GM21381 (cell line): ENCODE measurements at regions not wholly inside any gene's neighbourhood (a gene's known extent, or its start where the extent isn't known, plus 50 kb on each side); places are given as distances from the start of the nearest gene placed in this dataset.
"Not testable (repeated sequence)": the region's sequence is repeated elsewhere in the genome, so short reads cannot be mapped to it uniquely, and the experiment has no call there.

Experiments used
- ATAC-seq: cut with Tn5 transposase; IDR thresholded peaks from one replicate; pipeline ENCODE4 v1.9.1; 2021; ENCODE audit warnings: mild to moderate bottlenecking, moderate library complexity; ENCODE audit not compliant: unreplicated experiment

DNA sequence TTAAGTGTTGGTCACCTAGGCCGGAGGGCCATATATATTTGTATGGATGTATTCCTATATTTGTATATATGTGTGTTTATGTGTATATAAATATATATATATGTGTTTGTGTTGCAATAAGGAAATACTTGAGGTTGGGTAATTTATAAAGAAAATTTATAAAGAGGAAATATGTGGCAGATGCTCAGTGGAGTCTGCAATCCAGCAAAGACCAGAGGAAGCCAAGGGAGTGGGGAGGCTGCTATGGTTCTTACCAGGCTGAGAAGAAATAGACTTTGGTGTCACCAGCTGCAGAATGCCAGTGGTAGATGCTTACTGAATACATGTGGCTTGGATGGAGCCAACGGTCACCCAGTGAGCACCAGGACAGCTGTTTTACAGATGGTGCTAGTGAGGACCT is 97.4 kb upstream of the ELOVL5 start:
- ATAC-seq, result no peak

DNA sequence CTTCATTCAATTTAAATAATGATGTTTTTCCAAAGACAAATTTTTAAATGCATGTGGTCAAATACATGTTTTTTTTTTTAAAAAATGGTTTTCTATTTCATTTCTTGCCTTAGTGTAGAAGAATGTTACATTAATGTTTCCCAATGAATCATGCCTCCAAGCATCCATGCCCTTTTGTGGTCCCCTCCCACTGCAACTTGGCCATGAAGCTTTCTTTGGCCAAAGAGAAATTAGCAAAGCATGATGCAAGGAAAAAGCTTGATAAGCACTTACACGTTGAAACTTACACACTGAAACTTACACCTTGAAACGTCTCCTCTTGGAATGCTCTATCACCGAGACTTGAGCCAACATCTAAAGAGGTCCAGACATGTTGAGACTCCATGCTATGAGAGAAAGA is 93.0 kb upstream of the ELOVL5 start:
- ATAC-seq, result no peak

DNA sequence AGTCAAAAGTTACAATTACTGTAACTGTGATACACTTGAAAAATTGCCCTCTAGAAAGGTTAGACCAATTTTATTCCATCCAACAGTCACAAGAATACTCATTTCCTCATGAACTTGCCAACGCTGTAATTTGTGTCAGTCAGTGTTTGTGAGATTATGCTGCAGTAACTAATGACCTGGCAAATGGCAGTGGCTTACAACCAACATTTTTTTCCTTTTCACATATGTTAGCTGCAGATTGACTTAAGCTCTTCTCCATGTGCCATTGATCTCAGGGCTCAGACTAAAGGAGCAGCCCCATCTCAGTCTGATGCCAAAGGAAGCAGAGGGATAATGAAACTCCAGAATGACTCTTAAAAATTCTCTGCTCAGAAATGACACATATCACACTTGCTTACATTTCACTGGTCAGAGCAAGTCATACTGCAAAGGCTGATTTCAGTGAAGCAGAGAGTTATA is 92.3 kb upstream of the ELOVL5 start:
- no peak for ATAC-seq

DNA sequence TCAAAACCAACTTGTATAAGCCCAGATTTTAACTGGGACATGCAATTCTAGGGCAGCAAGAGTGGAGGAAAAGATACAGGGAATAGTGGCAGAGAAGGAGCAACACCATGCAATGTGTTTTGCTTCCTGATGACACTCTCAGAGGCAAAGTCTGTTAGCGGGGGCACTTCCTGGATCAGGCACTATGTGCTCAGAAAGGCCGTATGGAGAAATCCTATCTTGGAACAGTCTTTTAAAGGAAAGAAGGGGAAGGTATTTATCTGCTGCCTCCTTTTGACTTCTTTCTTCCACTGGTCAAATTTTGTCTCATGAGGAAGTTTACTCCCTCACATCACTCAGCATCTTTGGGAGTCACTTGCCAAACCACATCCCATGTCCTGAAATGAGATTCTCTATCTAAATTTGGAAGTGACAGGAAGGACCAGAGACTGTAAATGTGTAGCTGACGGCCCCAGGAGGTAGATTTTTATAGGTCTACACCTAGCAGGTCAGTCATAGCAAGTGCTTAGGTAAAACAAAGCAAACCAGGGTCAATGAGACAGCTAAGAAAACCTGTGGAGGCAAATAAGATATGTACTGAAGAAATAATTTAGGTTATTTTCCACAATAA is 91.7 kb upstream of the ELOVL5 start:
- ATAC-seq, result no peak

DNA sequence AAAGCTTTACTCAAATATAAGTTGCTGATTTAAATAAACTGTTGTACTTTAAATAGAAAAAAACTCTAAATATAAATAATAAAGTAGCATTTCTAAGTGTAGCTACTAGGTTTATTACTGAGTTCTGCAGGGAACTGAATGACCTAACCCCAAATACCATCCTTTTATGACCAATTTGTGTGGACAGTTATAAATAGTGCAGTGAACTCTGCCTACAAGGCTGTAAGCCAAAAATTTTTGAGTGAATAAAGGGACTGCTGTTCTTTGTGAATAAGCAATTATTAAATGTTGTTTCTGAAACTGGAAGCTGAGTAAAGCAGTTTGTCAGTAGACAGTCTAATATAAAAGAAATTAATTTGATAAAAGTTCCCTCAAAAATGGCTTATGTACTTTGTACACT is 90.8 kb upstream of the ELOVL5 start:
- no peak for ATAC-seq

DNA sequence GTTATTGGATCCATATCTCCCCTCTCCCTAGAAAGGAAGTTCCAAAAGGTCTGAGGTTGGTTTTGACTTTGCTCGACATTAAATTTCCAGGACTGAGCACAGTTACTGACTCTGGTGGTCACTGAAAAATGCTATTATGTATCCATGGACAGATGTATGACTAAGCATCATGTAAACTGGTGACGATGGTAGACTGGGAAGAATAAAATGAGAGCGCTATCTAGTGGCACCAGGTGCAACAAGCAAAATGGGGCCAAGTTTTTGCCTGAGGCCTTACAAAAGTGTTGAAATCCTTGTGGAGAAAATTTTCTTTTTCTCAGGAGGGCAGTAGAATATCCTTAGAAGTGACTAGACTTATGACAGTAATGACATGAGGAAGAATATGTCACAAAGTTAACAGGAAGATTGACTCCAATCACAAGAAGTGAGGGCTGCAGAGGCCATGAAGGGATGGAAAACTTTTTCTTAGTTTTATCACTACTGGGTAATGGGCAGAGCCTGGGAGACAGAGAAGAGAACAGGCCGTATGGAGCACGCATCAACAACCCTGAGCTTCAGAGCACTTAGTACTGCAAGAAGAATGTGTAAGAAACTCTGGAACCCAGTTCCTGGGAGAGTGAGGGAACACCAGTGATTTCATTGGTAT is 88.9 kb upstream of the ELOVL5 start:
- ATAC-seq, result no peak

DNA sequence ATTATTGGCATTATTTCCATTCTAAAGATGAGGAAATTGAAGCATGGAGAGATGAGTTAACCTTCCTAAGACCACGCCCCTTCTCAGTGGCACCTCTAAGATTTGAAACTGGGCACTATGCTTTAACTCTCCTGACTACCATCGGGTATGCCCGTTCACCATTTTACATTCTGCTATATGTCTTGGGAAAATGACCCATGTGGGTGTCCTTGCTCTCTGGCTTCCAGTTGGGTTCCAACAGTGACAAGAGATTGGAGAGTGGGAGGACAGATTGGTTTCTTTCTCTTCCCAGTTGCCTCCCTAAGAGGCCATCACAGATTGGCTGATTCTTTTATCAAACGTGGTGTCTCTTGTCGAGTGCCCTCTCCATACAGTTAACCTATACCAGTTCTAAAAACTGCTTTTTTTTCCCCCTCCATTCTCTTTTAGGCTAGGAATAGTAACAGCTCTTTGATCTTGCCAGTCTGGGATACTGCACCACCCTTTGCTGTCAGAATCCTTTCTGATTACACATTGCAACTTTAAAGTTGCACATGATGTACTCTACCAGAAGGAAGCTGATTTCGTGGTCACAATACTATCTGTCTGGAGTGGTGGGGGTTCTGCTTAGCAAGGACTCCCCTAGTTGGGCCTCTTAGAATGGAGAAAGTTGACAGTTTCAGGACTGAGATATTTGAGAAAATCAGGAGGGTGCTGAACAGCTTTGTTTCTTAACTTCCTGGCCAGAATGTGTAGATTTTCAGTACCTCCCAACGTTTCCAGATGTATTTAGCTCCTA is 88.0 kb upstream of the ELOVL5 start:
- no peak for ATAC-seq

DNA sequence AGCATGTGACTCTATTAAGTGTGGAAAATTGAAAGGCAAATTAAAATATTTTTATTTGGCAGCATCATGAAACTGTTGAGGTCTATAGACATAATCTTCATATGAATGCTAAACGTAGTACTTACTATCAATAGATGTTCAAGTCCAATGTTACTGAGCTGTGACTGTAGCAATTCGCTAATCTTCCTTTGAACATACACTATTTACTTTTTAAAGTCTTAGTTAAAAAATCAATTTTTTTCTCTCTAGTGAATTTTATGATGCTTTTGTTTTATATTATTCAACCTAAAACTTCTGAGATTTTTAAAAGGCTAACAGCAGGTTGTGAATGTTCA is 85.2 kb upstream of the ELOVL5 start:
- ATAC-seq, result no peak

DNA sequence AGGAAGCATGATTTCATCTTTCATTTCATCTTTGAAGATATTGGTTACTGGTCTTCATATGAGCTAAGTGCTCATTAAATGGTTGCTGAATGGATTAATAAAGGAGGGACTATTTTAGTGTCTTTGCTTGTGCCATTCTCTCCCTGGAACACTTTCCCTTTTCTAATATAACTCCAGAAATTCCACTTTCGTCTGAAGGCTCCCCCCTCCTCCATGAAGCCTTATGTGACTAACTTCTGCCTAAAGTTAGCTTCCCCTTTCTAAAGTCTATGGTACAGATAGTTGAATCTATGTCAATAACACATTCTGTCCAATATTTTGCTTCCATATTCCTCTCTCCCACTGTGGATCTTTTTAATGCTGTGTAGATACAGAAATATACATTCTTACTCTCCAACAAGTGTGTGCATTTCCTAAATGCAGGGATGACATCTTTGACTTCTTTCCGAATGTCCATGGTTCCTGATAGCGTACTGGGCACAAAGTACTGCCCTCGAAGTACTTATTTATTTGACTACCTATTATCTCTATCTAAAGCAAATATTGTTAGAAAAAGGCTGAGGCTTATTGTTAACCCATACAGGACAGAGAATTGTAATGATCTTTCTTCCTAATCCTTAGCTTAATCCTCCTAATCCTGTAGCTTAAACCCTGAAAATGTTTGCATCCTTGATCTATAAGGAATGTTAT is 84.7 kb upstream of the ELOVL5 start:
- ATAC-seq, result no peak

DNA sequence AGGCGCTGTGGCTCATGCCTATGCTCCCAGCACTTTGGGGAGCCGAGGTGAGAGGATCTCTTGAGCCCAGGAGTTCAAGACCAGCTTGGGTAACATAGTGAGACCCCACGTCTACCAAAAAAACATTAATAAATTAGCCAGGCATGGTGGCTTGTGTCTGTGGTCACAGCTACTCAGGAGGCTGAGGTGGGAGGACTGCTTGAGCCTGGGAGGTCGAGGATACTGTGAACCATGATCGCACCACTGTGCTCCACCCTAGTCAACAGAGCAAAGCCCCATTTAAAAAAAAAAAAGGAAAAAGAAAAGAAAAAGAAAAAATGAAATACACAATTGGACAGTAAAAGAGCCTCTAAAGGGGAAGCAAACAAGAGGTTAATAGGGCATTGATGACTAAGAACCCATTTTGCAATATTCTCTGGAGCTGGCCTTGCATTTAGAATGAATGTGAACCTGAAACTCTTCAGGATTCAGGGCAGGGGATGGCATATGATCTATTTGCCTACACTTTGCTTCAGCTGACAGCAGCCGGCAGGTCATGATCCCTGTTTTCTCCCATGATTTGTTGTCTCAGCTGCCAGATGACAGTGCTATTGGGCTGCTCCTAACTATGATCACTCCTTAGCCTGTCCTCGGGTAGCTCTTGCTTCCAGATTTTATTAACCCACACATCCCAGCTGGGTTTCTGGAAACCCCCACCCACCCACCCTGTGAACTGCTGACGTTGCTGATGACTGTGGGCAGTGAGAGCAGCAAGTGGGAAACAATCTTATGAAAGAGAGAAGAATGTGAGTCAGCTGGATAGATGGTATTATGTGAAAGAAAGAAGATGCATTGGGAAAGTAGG is 83.8 kb upstream of the ELOVL5 start:
- ATAC-seq, result no peak

DNA sequence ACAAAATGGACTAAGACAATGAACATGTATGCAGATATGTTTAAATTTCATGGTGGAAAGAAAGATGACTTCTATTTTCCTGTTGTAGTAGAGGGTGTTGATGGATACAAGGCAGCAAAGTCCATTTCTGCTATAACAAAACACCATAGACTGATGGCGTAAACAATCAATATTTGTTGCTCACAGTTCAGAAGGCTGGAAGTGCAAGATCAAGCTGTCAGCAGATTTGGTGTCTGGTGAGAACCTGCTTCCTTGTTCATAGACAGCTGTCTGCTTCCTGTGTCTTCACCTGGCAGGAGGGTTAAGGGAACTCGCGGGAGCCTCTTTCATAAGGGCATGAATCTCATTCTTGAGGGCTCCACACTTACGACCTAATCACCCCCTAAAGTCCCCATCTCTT is 83.0 kb upstream of the ELOVL5 start:
- ATAC-seq, result no peak

DNA sequence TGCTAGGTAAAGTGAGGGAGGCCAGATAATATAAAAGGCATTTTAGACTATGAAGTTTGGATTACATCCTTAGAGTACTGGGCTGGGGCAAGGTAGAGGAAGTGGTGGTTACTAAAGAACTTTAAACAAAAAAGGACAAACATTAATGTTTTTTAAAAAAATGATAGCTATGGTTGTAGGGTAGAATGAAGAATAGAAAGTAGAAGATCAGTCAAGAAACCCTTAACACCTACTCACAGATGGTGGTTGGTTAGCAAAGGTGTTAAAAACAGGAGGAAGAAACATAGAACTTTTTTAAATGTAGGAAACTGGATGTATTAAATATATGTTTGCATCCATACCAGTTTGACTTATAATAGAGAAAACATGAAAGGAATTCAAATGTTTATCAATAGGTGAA is 80.7 kb upstream of the ELOVL5 start:
- ATAC-seq, result no peak

DNA sequence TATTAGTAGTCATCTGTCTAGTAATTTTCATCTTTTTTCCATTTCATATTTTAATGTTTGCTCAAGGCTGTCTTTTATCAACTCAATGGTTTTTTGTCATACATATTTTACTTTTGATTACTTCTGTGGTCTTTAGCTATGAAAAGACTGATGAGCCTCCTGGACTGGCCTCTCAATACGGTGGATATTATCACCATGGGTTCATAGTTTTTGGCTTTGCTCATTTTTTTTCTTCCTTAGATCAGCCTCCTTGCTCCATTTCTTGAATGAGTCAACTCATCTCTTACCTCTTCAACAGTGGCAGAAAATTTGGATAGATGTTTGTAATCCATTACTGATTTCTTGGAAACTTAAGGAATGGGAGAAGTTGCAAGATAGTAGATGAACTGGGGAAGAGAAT is 80.1 kb upstream of the ELOVL5 start:
- no peak for ATAC-seq

DNA sequence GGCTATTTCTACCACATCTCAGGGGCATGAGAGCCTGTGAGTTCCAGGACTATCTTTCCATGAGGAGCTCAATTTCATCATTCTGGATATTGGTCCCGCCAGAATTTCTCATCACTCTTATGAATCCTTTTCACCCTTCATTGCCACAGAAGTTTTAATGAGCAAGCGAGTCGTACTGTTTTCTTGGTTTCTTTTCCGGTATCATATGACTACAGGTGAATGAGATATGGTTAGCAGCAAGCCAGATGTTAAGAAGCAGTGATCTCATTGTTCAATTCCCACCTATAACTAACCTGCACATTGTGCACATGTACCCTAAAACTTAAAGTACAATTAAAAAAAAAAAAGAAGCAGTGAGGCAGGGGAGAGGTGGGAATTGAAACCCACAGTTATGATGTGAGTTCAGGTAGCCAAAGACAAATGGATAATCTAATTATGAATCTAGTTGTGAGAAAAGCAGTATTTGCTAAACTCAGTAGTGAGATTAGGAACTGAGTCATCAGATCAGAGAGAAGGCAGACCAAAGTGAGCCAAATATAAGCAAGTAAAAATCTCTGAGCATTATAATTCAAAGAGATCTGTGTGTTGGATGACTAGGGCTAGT is 78.0 kb upstream of the ELOVL5 start:
- ATAC-seq, result peak; percentile 88

DNA sequence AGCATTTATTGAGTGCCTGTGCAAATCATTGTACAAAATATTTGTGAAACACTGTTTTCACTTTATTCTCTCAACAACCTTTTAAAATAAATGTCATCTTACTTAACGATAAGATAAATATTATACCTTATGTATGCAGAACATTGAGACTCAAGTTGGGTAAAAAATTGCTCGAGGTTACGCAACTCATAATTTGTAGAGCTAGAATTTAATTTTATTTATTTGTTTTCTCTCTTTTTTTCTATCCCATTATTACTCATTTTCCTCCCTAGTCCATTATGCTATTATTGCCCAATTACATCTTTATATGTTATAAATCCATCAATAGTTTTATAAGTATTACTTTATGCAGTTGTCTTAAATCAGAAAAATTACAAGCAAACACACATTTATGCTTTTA is 77.4 kb upstream of the ELOVL5 start:
- no peak for ATAC-seq

DNA sequence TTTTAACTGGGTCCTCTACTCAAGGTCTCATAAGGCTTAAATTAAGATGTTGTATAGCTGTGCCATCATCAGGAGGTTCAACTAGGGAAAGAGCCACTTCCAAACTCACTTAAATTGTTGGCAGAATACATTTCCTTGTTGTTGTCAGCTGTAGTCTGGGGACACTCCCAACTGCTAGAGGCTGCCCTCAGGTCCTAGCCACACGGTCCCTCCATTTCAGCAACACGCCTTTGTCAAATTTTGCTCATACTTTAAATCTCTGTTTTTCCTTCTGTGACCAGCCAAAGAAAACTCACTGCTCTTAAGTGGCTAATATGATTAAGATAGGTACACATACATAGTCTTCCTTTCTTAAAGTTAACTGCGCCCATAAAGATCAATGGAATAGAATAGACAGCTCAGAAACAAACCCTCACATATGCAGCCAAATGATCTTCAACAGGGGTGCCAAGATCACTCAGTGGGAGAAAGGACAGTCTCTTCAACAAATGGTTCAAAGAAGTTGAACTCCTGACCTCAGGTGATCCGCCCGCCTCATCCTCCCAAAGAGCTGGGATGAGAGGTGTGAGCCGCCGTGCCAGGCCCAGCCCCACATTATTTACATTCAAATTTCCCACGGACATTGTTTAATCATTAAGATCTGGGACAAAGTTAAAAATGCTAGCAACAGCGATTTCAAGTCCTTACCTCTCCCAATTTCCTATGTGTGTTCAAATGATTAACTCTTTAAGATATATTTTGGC is 76.4 kb upstream of the ELOVL5 start:
- no peak for ATAC-seq

DNA sequence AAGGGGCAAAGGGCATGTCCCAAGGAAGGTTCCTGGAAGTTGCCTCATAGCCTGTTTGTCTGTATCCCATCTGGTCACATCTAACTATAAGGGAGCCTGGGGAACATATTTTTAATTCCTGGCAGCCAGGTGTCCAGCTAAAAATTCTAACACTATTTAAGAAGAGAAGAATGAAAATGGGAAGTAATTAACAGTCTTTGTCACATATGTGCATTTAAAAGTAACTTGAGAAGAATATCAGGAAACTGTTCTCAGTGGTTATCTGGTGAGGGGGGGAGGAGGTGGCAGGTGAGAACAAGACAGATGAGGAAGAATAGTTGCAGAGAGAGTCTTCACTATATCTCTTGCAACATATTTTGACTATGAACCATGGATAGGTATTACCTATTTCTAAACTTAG is 75.5 kb upstream of the ELOVL5 start:
- no peak for ATAC-seq

DNA sequence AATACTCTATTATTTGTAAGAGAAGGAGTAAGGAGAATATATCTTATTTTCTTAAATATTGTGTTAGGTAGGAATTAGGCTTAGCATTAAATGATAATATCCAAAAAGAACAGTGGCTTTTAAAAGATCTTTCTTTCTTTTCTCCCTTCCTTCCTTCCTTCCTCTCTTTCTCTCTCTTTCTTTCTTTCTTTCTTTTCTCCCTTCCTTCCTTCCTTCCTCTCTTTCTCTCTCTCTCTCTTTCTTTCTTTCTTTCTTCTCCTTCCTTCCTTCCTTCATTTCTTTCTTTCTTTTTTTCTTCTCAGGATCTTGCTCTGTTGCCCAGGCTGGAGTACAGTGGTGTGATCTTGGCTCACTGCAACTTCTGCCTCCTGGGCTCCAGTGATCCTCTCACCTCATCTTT is 74.8 kb upstream of the ELOVL5 start:
- ATAC-seq, result not testable (repeated sequence)

DNA sequence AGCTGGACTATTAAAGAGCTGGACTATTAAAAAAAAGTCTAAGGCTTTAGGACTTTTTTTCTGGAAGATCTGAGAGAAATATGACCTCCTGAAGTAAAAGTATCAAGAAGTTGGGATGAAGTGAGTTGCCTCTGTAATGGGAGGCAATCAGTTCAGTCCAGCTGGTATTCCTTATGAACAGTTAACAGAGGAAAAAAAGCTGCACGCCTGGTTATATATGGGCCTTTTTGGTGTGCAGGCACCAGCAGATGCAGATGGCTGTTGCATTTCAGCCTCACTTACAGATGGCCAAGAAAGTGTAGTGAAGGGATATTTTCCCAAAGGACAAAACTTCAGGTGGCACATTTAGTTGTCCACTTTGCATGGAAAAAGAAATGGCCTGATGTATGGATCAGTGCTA is 70.3 kb upstream of the ELOVL5 start:
- ATAC-seq, result no peak

DNA sequence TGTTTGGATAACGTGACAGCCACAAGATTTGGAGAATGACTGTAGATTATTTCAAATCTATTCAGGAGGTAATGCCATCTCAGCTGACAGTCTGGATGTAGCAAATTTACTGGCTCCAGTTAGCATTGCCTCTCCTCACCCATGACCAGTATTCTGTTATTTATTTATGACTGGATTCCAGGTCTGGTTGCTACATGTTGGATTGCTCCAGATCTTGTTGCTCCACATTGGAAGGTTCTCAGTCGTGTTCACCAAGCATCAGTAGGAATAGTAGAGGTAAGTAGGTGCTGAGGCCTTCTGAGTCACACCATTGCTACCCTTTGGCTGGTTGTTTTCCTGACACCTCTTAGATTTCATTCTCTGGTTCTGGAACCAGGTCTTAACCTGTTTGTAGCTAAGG is 69.5 kb upstream of the ELOVL5 start:
- no peak for ATAC-seq
